Sigmoid colon (tissue), 4 donors: ENCODE measurements at regions not wholly inside any gene's neighbourhood (a gene's known extent, or its start where the extent isn't known, plus 50 kb on each side); places are given as distances from the start of the nearest gene placed in this dataset.

ENCODE experiments used
- EP300 ChIP-seq, 4 donors: sonication (generic); formaldehyde crosslinking; IDR thresholded peaks; one replicate each; pipeline ENCODE4 v1.6.1; 2017; ENCODE audit warnings: antibody characterized with exemption in 4 of 4
- POLR2A ChIP-seq, 2 donors: fragments of 450-650 bp; IDR thresholded peaks; one replicate each; pipeline ENCODE4 v1.6.1; 2016; ENCODE audit warnings: antibody characterized with exemption in 2 of 2, mild to moderate bottlenecking in 2 of 2, moderate library complexity in 2 of 2

GRCh38 chr13:109533350-109533749 lies 253.0 kb downstream of the IRS2 start:
- TF ChIP-seq EP300 (IDR thresholded peaks at IDR 0.05) (no peak), POLR2A (IDR thresholded peaks at IDR 0.05) (no peak)
